ENCODE measurements at regions not wholly inside any gene's neighbourhood (a gene's known extent, or its start where the extent isn't known, plus 50 kb on each side); places are given as distances from the start of the nearest gene placed in this dataset.

DNA sequence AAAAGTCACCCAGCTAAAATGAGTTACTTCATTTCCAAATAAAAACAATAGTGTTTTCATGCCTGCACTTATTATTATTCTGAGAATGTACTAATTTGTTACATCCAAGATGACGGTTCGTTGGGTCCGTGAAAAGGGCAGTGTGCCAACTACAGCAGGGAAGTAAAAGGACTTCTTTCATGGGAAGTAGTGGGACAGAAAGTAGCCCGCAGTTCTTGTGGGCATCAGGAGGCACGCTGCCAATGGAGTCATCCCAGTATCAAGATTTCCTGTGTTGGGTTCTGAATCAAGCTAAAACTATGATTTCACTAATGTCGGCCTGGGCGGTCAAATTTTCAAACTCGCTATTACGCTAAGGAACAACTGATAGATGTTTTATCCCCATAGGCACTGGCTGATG lies 254.5 kb upstream of the SOX2 start:
- TF ChIP-seq, protein P1, sequence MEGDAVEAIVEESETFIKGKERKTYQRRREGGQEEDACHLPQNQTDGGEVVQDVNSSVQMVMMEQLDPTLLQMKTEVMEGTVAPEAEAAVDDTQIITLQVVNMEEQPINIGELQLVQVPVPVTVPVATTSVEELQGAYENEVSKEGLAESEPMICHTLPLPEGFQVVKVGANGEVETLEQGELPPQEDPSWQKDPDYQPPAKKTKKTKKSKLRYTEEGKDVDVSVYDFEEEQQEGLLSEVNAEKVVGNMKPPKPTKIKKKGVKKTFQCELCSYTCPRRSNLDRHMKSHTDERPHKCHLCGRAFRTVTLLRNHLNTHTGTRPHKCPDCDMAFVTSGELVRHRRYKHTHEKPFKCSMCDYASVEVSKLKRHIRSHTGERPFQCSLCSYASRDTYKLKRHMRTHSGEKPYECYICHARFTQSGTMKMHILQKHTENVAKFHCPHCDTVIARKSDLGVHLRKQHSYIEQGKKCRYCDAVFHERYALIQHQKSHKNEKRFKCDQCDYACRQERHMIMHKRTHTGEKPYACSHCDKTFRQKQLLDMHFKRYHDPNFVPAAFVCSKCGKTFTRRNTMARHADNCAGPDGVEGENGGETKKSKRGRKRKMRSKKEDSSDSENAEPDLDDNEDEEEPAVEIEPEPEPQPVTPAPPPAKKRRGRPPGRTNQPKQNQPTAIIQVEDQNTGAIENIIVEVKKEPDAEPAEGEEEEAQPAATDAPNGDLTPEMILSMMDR (IDR thresholded peaks at IDR 0.05; ENCODE audit: insufficient read depth, low read length, poor library complexity, severe bottlenecking), result no peak
- TF ChIP-seq EZH2phosphoT487 (conservative IDR thresholded peaks at IDR 0.05; ENCODE audit: low read length), result no peak

All from SU-DHL-6 (cell line).